Spleen (tissue), 7 donors: ENCODE measurements at regions not wholly inside any gene's neighbourhood (a gene's known extent, or its start where the extent isn't known, plus 50 kb on each side); places are given as distances from the start of the nearest gene placed in this dataset.

ENCODE experiments used
- POLR2A ChIP-seq, 3 donors: fragments of 450-650 bp; IDR thresholded peaks; one replicate each; pipeline ENCODE4 v1.5.1; 2017; ENCODE audit warnings: antibody characterized with exemption in 3 of 3, mild to moderate bottlenecking in 1 of 3
- POLR2AphosphoS5 ChIP-seq, 3 donors: sonication (generic); formaldehyde crosslinking; IDR thresholded peaks; one replicate each; pipeline ENCODE4 v1.5.1; 2017; ENCODE audit warnings: antibody characterized with exemption in 3 of 3
- TF ChIP-seq, protein P1 (sequence below), 11 experiments: fragments of 200-600 bp in 7 of 11; fragments of 450-650 bp in 4 of 11; sonication (generic) in 4 of 11; IDR thresholded peaks in 8 of 11; conservative IDR thresholded peaks in 3 of 11; 1 replicate in 7 of 11; 2 replicates in 4 of 11; pipeline versions ENCODE4 v1.4.0 to v1.8.0; 2016 to 2021; ENCODE audit warnings: antibody characterized with exemption in 11 of 11, inconsistent platforms in 4 of 11, mild to moderate bottlenecking in 1 of 11
- donor health status: DM: no; HTN: no; CAD: no; lungs with moderate emphysema.
- donor health status: DM: no; HTN: no; CAD: no.
- donor health status: DM: no; HTN: no; CAD: no.

DNA sequence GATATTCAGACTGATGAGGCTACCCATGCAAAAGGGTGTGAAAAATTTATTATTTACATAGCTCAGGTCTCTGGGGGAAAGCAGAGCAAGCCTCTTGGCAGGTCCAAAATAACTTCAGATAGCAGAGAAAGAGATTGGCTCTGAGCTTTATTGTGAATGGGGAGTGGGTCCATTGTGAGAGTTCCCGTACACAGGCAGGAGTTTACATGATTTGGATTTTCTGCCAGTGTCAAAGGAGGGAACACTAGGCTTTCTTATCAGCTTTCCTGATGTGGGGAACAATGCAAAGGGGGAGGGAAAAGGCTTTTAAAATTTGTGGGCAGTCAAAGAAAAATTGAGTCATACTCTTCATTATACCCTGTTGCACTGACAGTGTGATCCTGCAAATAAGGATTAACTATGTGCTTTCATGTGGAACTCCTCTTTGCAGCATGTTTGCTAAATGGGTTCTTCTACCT lies 615.0 kb upstream of the RIOK2 start:
- TF ChIP-seq POLR2AphosphoS5 (IDR thresholded peaks at IDR 0.05): no peak
- TF ChIP-seq, protein P1, sequence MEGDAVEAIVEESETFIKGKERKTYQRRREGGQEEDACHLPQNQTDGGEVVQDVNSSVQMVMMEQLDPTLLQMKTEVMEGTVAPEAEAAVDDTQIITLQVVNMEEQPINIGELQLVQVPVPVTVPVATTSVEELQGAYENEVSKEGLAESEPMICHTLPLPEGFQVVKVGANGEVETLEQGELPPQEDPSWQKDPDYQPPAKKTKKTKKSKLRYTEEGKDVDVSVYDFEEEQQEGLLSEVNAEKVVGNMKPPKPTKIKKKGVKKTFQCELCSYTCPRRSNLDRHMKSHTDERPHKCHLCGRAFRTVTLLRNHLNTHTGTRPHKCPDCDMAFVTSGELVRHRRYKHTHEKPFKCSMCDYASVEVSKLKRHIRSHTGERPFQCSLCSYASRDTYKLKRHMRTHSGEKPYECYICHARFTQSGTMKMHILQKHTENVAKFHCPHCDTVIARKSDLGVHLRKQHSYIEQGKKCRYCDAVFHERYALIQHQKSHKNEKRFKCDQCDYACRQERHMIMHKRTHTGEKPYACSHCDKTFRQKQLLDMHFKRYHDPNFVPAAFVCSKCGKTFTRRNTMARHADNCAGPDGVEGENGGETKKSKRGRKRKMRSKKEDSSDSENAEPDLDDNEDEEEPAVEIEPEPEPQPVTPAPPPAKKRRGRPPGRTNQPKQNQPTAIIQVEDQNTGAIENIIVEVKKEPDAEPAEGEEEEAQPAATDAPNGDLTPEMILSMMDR (IDR thresholded peaks at IDR 0.05 in 8 of 11, conservative IDR thresholded peaks at IDR 0.05 in 3 of 11): no peak
- TF ChIP-seq POLR2A (IDR thresholded peaks at IDR 0.05): no peak
